Cardiac muscle cell (in vitro differentiated cells and primary cell): ENCODE measurements at regions not wholly inside any gene's neighbourhood (a gene's known extent, or its start where the extent isn't known, plus 50 kb on each side); places are given as distances from the start of the nearest gene placed in this dataset.
A peak's percentile ranks its signal among the peaks of the same experiment; 100 is the strongest.

Experiments
- DNase-seq, 2 donors: peaks; one replicate each; pipeline versions ENCODE4 v3.0.0 to v3.0.0-alpha.2; 2010 to 2017; ENCODE audit warnings: low read depth in 1 of 2, low spot score in 1 of 2
- H3K27ac ChIP-seq: fragments of 200-600 bp; sonication (generic); 2 replicates; pipeline ENCODE4 v1.5.1; 2016
- H3K27me3 ChIP-seq: fragments of 200-600 bp; sonication (generic); 2 replicates; pipeline ENCODE4 v1.6.0; 2016; ENCODE audit warnings: control low read depth
- H3K36me3 ChIP-seq: fragments of 200-600 bp; sonication (generic); 2 replicates; pipeline ENCODE4 v1.5.1; 2016; ENCODE audit warnings: control low read depth
- H3K4me1 ChIP-seq: fragments of 200-600 bp; sonication (generic); 2 replicates; pipeline ENCODE4 v1.8.1; 2017; ENCODE audit warnings: low read depth, mild to moderate bottlenecking, mixed run types
- H3K4me3 ChIP-seq: fragments of 200-600 bp; sonication (generic); 2 replicates; pipeline ENCODE4 v1.5.1; 2016; ENCODE audit warnings: mild to moderate bottlenecking
- H3K9me3 ChIP-seq: fragments of 200-600 bp; sonication (generic); 2 replicates; pipeline ENCODE4 v1.5.1; 2017; ENCODE audit warnings: low read depth, mild to moderate bottlenecking, control low read depth
- TF ChIP-seq, protein P1 (sequence below): IDR thresholded peaks from 2 replicates; pipeline ENCODE4 v1.5.1; 2012; ENCODE audit warnings: low read depth, mild to moderate bottlenecking, low read length

DNA sequence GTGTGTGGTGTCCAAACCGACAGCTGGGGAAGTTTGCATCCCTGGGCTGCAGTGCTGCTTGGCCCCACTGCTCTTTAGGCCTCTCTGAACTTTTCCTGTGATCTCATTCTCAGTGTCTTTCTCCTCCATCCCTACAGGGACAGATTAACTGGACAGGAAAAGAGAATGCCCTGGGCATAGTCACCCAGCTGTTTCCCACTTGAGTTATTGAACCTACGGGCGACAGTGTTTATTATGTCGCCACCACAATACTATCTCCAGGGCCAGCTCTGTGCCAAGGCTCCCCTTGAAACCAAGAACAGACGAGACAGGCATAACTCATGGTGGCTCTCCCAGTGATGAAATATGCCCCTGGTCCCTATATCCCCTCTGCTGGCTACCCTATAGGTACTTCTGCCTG is 147.8 kb upstream of the EPHA7 start:
- DNase-seq: no peak
- H3K9me3 ChIP-seq: no peaks in the 10 kb centered on the region
- TF ChIP-seq, protein P1, sequence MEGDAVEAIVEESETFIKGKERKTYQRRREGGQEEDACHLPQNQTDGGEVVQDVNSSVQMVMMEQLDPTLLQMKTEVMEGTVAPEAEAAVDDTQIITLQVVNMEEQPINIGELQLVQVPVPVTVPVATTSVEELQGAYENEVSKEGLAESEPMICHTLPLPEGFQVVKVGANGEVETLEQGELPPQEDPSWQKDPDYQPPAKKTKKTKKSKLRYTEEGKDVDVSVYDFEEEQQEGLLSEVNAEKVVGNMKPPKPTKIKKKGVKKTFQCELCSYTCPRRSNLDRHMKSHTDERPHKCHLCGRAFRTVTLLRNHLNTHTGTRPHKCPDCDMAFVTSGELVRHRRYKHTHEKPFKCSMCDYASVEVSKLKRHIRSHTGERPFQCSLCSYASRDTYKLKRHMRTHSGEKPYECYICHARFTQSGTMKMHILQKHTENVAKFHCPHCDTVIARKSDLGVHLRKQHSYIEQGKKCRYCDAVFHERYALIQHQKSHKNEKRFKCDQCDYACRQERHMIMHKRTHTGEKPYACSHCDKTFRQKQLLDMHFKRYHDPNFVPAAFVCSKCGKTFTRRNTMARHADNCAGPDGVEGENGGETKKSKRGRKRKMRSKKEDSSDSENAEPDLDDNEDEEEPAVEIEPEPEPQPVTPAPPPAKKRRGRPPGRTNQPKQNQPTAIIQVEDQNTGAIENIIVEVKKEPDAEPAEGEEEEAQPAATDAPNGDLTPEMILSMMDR: no peak
- no peaks in the 10 kb centered on the region for H3K27me3 ChIP-seq
- H3K27ac ChIP-seq: no peak overlapping the region
- no peaks in the 10 kb centered on the region for H3K36me3 ChIP-seq
- H3K4me1 ChIP-seq: no peaks in the 10 kb centered on the region
- no peak overlapping the region for H3K4me3 ChIP-seq

DNA sequence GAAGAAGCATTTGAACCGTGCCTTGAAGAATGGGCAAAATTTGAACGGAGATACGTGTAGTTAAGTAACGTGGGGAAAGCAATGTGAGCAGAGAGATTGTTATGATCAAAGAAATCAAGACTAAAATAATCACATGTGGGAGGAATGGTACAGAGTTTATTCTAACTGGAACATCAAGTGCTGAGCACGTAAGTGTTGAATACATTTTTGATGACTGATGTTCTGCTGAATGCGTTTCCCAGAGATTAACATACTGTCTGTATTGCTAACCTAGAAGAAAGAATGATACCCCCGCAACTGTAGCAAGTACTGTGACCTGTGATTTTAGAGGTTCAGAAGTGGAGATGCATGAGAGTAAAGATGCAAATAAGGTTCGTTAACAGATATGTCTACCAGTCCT is 146.9 kb upstream of the EPHA7 start:
- Histone ChIP-seq H3K4me3 (no peak overlapping the region), H3K36me3 (no peaks in the 10 kb centered on the region), H3K27me3 (no peaks in the 10 kb centered on the region), H3K9me3 (no peaks in the 10 kb centered on the region), H3K4me1 (no peaks in the 10 kb centered on the region), H3K27ac (no peak overlapping the region)
- TF ChIP-seq, protein P1: no peak
- no peak for DNase-seq

DNA sequence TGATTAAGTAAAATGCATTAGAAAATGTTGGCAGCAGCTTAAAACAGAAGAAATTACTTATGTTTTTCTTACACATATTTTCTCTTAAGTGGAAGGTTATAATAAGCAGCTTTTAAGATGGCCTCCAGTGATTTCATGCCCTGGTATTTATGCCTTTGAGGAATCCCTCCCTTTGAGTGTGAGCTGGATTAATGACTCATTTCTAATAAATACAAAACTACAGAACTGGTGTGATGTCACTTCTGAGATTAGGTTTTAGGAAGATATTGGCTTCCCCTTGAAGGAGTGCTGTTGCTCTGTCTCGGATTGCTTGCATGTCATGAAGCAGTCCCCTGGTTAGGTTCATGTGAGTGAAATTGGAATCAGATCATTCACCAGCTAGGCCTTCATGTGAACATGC is 143.2 kb upstream of the EPHA7 start:
- H3K27ac ChIP-seq: no peak overlapping the region

DNA sequence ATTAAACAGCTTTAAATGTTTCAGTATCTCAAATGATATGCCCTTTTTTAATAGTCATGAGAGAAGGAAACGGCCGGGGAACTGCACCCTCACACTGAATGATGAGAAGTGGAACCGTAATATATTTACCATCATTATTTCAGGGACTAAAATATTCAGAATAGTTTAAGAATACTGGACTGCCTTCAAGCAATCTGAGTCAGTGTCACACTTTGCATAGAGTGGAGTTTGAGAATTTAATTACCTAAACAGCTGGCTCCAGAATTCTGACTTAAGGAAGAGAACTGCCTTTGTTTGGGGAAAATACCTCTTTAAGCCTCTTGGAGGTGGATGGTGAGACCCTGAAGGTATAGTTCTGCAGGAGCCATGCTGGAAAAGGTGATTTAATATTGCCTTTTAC is 135.9 kb upstream of the EPHA7 start:
- no peak for DNase-seq
- TF ChIP-seq, protein P1: no peak
- no peak overlapping the region for H3K27ac ChIP-seq

More for the DNA sequence above, 143.2 kb upstream of the EPHA7 start:
- DNase-seq: peak in 1 of 2 donors; percentile 2
- Histone ChIP-seq H3K4me3 (no peak overlapping the region), H3K27me3 (no peaks in the 10 kb centered on the region), H3K4me1 (no peaks in the 10 kb centered on the region), H3K36me3 (no peaks in the 10 kb centered on the region), H3K9me3 (no peaks in the 10 kb centered on the region)
- TF ChIP-seq, protein P1: no peak

DNA sequence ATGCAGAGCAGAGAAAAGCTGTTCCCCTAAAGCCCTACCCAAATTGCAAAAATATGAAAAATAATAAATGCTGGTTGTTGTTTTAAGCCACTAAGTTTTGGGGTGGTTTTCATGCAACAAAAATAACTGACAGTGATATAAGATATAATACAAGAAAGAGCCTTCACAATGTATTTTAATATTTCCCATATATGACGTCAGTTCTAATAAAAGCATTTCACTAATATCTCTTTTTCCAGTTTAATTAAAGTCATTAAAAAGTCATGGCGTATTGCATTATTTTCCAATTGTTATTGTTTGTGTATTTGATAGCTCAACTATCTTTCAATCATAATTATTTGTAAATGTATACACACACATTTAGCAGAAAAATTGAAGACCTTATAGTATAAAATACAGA is 134.7 kb upstream of the EPHA7 start:
- Histone ChIP-seq H3K27ac (no peak overlapping the region), H3K36me3 (no peaks in the 10 kb centered on the region), H3K9me3 (no peaks in the 10 kb centered on the region), H3K27me3 (no peaks in the 10 kb centered on the region), H3K4me1 (no peaks in the 10 kb centered on the region), H3K4me3 (no peak overlapping the region)
- DNase-seq: no peak
- TF ChIP-seq, protein P1: no peak

More for the DNA sequence above, 135.9 kb upstream of the EPHA7 start:
- no peaks in the 10 kb centered on the region for H3K36me3 ChIP-seq
- no peak overlapping the region for H3K4me3 ChIP-seq
- no peaks in the 10 kb centered on the region for H3K27me3 ChIP-seq
- H3K4me1 ChIP-seq: no peaks in the 10 kb centered on the region
- H3K9me3 ChIP-seq: no peaks in the 10 kb centered on the region

DNA sequence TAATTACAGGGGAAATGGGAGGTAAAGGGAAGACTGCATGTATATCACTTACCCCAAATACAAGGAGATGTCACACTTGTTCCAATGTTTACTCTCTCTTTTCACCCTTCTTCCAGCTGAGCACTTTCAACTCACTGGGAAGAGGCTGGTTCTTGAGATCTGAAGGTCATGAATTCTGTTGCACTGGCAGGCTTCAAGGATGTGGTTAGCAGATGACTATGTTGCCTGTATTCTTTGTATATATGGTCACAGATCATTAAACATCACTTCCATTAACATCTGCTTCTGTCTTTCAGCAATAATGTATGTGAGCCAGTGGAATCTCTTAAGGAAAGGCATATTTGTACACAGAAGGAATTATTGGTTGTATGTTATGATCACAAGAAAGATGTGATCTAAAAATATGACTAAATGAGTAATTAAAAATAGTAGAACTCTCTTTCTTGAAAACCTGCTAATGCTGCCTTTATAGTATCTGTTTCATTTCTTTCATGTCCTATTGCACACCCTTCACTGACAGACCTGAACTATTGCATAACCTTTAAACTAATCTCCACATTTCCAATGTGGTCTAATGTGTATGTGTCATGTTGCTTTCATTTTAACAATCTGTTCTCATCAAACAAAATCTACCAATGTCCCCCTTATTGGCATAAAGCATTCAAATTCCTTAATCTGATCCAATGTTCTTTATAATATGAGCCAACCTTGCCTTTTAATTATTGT is 131.4 kb upstream of the EPHA7 start:
- no peaks in the 10 kb centered on the region for H3K9me3 ChIP-seq
- no peaks in the 10 kb centered on the region for H3K36me3 ChIP-seq

More for the DNA sequence above, 131.4 kb upstream of the EPHA7 start:
- H3K4me3 ChIP-seq: no peak overlapping the region
- TF ChIP-seq, protein P1: no peak
- no peaks in the 10 kb centered on the region for H3K27me3 ChIP-seq
- DNase-seq: no peak
- no peak overlapping the region for H3K27ac ChIP-seq
- no peaks in the 10 kb centered on the region for H3K4me1 ChIP-seq
